ENCODE measurements at regions not wholly inside any gene's neighbourhood (a gene's known extent, or its start where the extent isn't known, plus 50 kb on each side); places are given as distances from the start of the nearest gene placed in this dataset.

- ChIA-PET POLR2A (no interaction called here), CTCF (no interaction called here)
- DNase-seq = no peak
- Mint-ChIP-seq H3K9me3 (no peaks in the 10 kb centered on the region), H3K27ac (no peak overlapping the region), H3K36me3 (ENCODE audit: low read depth) (no peaks in the 10 kb centered on the region), H3K4me1 (peaks cover 3% of the 10 kb centered on the region), H3K27me3 (no peaks in the 10 kb centered on the region), H3K4me3 (no peak overlapping the region)
- no peak for TF ChIP-seq CTCF (IDR thresholded peaks at IDR 0.05)
- no peak for ATAC-seq (ENCODE audit: low read depth)
- intact Hi-C loops (cut with micrococcal nuclease) = no loop called here
Observed at GRCh38 chr2:207308519-207309224, 142.9 kb upstream of the KLF7 start.

GRCh38 chr2:207311316-207312005 lies 145.7 kb upstream of the KLF7 start:
- TF ChIP-seq CTCF (IDR thresholded peaks at IDR 0.05) = no peak
- H3K36me3 Mint-ChIP-seq (ENCODE audit: low read depth) = no peaks in the 10 kb centered on the region
- intact Hi-C loops (cut with micrococcal nuclease) = loop anchor here (2.0 kb wide), 1 partner anchor 21 kb away; no protein-coding TSS in a partner anchor

GRCh38 chr2:207312006-207312356 lies 146.2 kb upstream of the KLF7 start:
- no peak for TF ChIP-seq CTCF (IDR thresholded peaks at IDR 0.05)
- POLR2A ChIA-PET = no interaction called here

More at GRCh38 chr2:207311316-207312005, 145.7 kb upstream of the KLF7 start:
- CTCF ChIA-PET = no interaction called here
- peaks cover 3% of the 10 kb centered on the region for H3K4me1 Mint-ChIP-seq
- DNase-seq (no peak), ATAC-seq (ENCODE audit: low read depth) (peak; percentile 40)
- no peak overlapping the region for H3K27ac Mint-ChIP-seq
- no peaks in the 10 kb centered on the region for H3K27me3 Mint-ChIP-seq
- H3K4me3 Mint-ChIP-seq = no peak overlapping the region
- no peaks in the 10 kb centered on the region for H3K9me3 Mint-ChIP-seq
- POLR2A ChIA-PET = no interaction called here

GRCh38 chr2:207313947-207314346 lies 148.2 kb upstream of the KLF7 start:
- ChIA-PET POLR2A (no interaction called here), CTCF (no interaction called here)
- TF ChIP-seq CTCF (IDR thresholded peaks at IDR 0.05) = no peak
- ATAC-seq (ENCODE audit: low read depth) (no peak), DNase-seq (no peak)
- H3K36me3 Mint-ChIP-seq (ENCODE audit: low read depth) = no peaks in the 10 kb centered on the region
- peaks cover 3% of the 10 kb centered on the region for H3K4me1 Mint-ChIP-seq
- no peaks in the 10 kb centered on the region for H3K27me3 Mint-ChIP-seq
- no peaks in the 10 kb centered on the region for H3K9me3 Mint-ChIP-seq
- H3K27ac Mint-ChIP-seq = no peak overlapping the region
- intact Hi-C loops (cut with micrococcal nuclease) = no loop called here
- no peak overlapping the region for H3K4me3 Mint-ChIP-seq

More at GRCh38 chr2:207312006-207312356, 146.2 kb upstream of the KLF7 start:
- Mint-ChIP-seq H3K27me3 (no peaks in the 10 kb centered on the region), H3K9me3 (no peaks in the 10 kb centered on the region), H3K27ac (no peak overlapping the region), H3K4me1 (peaks cover 3% of the 10 kb centered on the region), H3K4me3 (no peak overlapping the region), H3K36me3 (ENCODE audit: low read depth) (no peaks in the 10 kb centered on the region)
- intact Hi-C loops (cut with micrococcal nuclease) = no loop called here
- DNase-seq = no peak
- ATAC-seq (ENCODE audit: low read depth) = no peak
- CTCF ChIA-PET = no interaction called here

- Mint-ChIP-seq H3K36me3 (ENCODE audit: low read depth) (no peaks in the 10 kb centered on the region), H3K27me3 (no peaks in the 10 kb centered on the region), H3K4me3 (no peak overlapping the region), H3K9me3 (no peaks in the 10 kb centered on the region), H3K27ac (no peak overlapping the region), H3K4me1 (peaks cover 3% of the 10 kb centered on the region)
- POLR2A ChIA-PET = no interaction called here
- no peak for TF ChIP-seq CTCF (IDR thresholded peaks at IDR 0.05)
- ATAC-seq (ENCODE audit: low read depth) (no peak), DNase-seq (no peak)
- intact Hi-C loops (cut with micrococcal nuclease) = no loop called here
- CTCF ChIA-PET = no interaction called here
Observed at GRCh38 chr2:207315131-207315530, 149.4 kb upstream of the KLF7 start.

Measured in activated B cell treated with CpG ODN at 0.5 μM for 24 hours (primary cell).